Loucy (cell line): ENCODE measurements at regions not wholly inside any gene's neighbourhood (a gene's known extent, or its start where the extent isn't known, plus 50 kb on each side); places are given as distances from the start of the nearest gene placed in this dataset.
A peak's percentile ranks its signal among the peaks of the same experiment; 100 is the strongest.

ENCODE experiments used
- H2AFZ ChIP-seq: fragments of 200-600 bp; sonication (generic); 2 replicates; pipeline ENCODE4 v1.6.0; 2016; ENCODE audit warnings: antibody characterized with exemption, mild to moderate bottlenecking, low read length, moderate library complexity
- H3F3A ChIP-seq: fragments of 200-600 bp; 2 replicates; pipeline ENCODE4 v1.6.0; 2016; ENCODE audit warnings: antibody characterized with exemption, low read depth, mild to moderate bottlenecking
- H3K27me3 ChIP-seq: fragments of 200-600 bp; sonication (generic); 2 replicates; pipeline ENCODE4 v1.6.1; 2014; ENCODE audit warnings: low read length, mild to moderate bottlenecking; ENCODE audit not compliant: insufficient read depth, poor library complexity, severe bottlenecking
- H3K36me3 ChIP-seq: fragments of 200-600 bp; sonication (generic); 2 replicates; pipeline ENCODE4 v1.6.1; 2016; ENCODE audit warnings: low read length; ENCODE audit not compliant: insufficient read depth
- H3K4me1 ChIP-seq: fragments of 200-600 bp; sonication (generic); 2 replicates; pipeline ENCODE4 v1.5.1; 2014; ENCODE audit warnings: low read length, mild to moderate bottlenecking; ENCODE audit not compliant: insufficient read depth, poor library complexity, severe bottlenecking
- H3K4me2 ChIP-seq: fragments of 200-600 bp; sonication (generic); 2 replicates; pipeline ENCODE4 v1.6.0; 2014; ENCODE audit warnings: antibody characterized with exemption, low read length, low read depth, mild to moderate bottlenecking; ENCODE audit not compliant: poor library complexity, severe bottlenecking
- H3K4me3 ChIP-seq: fragments of 200-600 bp; sonication (generic); 2 replicates; pipeline ENCODE4 v1.5.1; 2014; ENCODE audit warnings: low read length, mild to moderate bottlenecking, mixed read lengths; ENCODE audit not compliant: poor library complexity, severe bottlenecking
- H3K79me2 ChIP-seq: fragments of 200-600 bp; sonication (generic); 2 replicates; pipeline ENCODE4 v1.6.1; 2014; ENCODE audit warnings: low read length; ENCODE audit not compliant: insufficient read depth
- H3K9ac ChIP-seq: fragments of 200-600 bp; sonication (generic); 2 replicates; pipeline ENCODE4 v1.6.0; 2014; ENCODE audit warnings: mild to moderate bottlenecking, low read depth, low read length, moderate library complexity; ENCODE audit not compliant: poor library complexity, severe bottlenecking
- H3K9me2 ChIP-seq: fragments of 200-600 bp; sonication (generic); replicated peaks from 2 replicates; pipeline ENCODE4 v1.6.1; 2016; ENCODE audit warnings: low read depth, low read length, mixed read lengths
- H3K9me3 ChIP-seq: fragments of 200-600 bp; sonication (generic); 2 replicates; pipeline ENCODE4 v1.6.1; 2014; ENCODE audit warnings: mild to moderate bottlenecking, antibody characterized with exemption, low read length, low read depth; ENCODE audit not compliant: insufficient read depth
- H4K20me1 ChIP-seq: fragments of 200-600 bp; sonication (generic); 2 replicates; pipeline ENCODE4 v1.6.0; 2014; ENCODE audit warnings: antibody characterized with exemption, low read length, mild to moderate bottlenecking; ENCODE audit not compliant: insufficient read depth, poor library complexity, severe bottlenecking
- EZH2phosphoT487 ChIP-seq: fragments of 200-600 bp; IDR thresholded peaks from 2 replicates; pipeline ENCODE4 v1.6.1; 2018; ENCODE audit warnings: antibody characterized with exemption, mild to moderate bottlenecking, moderate library complexity, borderline replicate concordance
- TF ChIP-seq, protein P1 (sequence below): fragments of 200-600 bp; sonication (generic); conservative IDR thresholded peaks from 2 replicates; pipeline ENCODE4 v1.5.1; 2014; ENCODE audit warnings: mild to moderate bottlenecking, antibody characterized with exemption, low read length

DNA sequence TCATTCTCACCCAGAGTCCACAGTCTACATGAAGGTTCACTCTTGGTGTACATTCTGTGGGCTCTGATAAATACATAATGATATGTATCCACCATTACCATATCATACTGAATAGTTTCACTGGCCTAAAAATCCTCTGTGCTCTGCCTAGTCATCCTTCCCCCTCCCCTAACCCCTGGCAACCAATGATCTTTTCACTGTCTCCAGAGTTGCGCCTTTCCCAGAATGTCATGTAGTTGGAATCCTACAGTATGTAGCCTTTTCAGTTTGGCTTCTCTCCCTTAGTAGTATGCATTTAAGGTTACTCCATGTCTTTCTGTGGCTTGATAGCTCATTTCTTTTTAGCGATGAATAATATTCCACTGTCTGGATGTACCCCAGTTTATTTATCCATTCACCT is 101.3 kb downstream of the NOG start:
- no peaks in the 10 kb centered on the region for H4K20me1 ChIP-seq
- no peak overlapping the region for H3K4me2 ChIP-seq
- no peaks in the 10 kb centered on the region for H3K27me3 ChIP-seq
- peaks cover 4% of the 10 kb centered on the region for H3K4me1 ChIP-seq
- H3K9me2 ChIP-seq, result no peaks in the 10 kb centered on the region
- no peaks in the 10 kb centered on the region for H3K9me3 ChIP-seq
- H3K79me2 ChIP-seq, result no peaks in the 10 kb centered on the region
- H3K4me3 ChIP-seq, result no peak overlapping the region
- H2AFZ ChIP-seq, result peak overlapping the region; percentile 44; the same call in 1 of the 2 replicates
- H3K9ac ChIP-seq, result no peak overlapping the region
- H3F3A ChIP-seq, result no peaks in the 10 kb centered on the region
- no peak for TF ChIP-seq EZH2phosphoT487
- TF ChIP-seq, protein P1, sequence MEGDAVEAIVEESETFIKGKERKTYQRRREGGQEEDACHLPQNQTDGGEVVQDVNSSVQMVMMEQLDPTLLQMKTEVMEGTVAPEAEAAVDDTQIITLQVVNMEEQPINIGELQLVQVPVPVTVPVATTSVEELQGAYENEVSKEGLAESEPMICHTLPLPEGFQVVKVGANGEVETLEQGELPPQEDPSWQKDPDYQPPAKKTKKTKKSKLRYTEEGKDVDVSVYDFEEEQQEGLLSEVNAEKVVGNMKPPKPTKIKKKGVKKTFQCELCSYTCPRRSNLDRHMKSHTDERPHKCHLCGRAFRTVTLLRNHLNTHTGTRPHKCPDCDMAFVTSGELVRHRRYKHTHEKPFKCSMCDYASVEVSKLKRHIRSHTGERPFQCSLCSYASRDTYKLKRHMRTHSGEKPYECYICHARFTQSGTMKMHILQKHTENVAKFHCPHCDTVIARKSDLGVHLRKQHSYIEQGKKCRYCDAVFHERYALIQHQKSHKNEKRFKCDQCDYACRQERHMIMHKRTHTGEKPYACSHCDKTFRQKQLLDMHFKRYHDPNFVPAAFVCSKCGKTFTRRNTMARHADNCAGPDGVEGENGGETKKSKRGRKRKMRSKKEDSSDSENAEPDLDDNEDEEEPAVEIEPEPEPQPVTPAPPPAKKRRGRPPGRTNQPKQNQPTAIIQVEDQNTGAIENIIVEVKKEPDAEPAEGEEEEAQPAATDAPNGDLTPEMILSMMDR, result no peak
- no peaks in the 10 kb centered on the region for H3K36me3 ChIP-seq

DNA sequence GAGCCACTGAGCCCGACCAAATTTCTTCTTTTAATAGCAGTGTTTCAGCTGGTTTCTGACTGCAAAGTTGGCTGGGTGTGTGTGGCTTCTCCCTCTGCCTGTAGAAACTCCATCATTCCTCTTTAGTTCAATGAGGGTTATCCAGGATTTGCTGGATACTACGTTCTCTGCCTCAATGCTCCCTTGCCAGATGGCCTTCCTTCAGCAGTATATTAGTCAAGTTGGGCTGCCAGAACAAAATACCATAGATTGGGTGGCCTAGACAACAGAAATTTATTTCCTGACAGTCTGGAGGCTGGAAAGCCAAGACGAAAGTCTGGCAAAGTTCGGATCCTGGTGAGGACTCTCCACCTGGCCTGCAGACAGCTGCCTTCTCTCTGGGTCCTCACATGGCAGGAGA is 103.7 kb downstream of the NOG start:
- H3K4me3 ChIP-seq, result no peak overlapping the region
- H2AFZ ChIP-seq, result no peak overlapping the region
- H3K9ac ChIP-seq, result no peak overlapping the region
- no peaks in the 10 kb centered on the region for H3F3A ChIP-seq
- H3K4me1 ChIP-seq, result peaks cover 13% of the 10 kb centered on the region
- H3K36me3 ChIP-seq, result no peaks in the 10 kb centered on the region
- H3K27me3 ChIP-seq, result no peaks in the 10 kb centered on the region
- H3K9me3 ChIP-seq, result no peaks in the 10 kb centered on the region
- H4K20me1 ChIP-seq, result no peaks in the 10 kb centered on the region
- H3K4me2 ChIP-seq, result no peak overlapping the region
- no peaks in the 10 kb centered on the region for H3K9me2 ChIP-seq
- no peak for TF ChIP-seq EZH2phosphoT487
- TF ChIP-seq, protein P1, result no peak
- H3K79me2 ChIP-seq, result no peaks in the 10 kb centered on the region

DNA sequence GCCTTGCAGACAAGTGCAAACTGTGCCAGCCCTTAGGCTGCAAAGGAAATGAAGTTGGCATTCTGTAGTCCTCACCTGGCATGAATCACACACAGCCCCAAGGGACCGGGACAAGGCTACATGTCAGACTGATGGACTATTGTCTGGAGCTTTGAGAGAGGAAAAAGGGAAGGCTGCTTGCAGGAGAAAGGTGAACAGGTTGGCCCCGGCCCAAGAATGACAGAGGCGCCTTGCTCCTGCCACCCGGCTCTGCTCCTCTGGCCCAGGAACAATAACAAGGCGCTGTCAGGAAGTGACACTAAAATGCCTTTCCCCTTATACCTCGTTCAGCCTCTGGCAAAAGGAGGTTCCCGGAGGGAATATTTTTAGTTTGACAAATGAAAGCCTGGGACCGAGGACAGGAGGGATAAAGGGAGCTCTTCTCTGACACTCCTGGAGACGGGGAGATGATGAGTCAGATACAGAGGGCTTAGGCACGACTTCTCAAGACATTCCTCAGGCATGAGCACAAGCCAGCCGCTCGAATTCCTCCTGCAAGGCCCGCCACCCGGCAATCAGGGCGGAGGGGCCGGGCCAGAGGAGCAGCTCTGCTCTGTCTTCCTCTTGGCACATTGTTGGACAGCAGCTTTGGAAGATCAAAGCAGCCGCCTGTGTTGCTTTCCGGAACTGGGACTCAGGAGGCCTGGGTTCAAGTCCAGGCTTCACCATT is 105.8 kb downstream of the NOG start:
- H3K9me2 ChIP-seq, result no peaks in the 10 kb centered on the region
- no peak for TF ChIP-seq EZH2phosphoT487
- TF ChIP-seq, protein P1, result no peak
- H3K36me3 ChIP-seq, result no peaks in the 10 kb centered on the region
- H2AFZ ChIP-seq, result no peak overlapping the region
- H3K4me2 ChIP-seq, result no peak overlapping the region
- peaks cover 13% of the 10 kb centered on the region for H3K4me1 ChIP-seq
- no peaks in the 10 kb centered on the region for H3F3A ChIP-seq
- H4K20me1 ChIP-seq, result no peaks in the 10 kb centered on the region
- H3K79me2 ChIP-seq, result no peaks in the 10 kb centered on the region
- no peaks in the 10 kb centered on the region for H3K9me3 ChIP-seq
- no peak overlapping the region for H3K4me3 ChIP-seq
- no peaks in the 10 kb centered on the region for H3K27me3 ChIP-seq
- no peak overlapping the region for H3K9ac ChIP-seq
